ENCODE measurements at regions not wholly inside any gene's neighbourhood (a gene's known extent, or its start where the extent isn't known, plus 50 kb on each side); places are given as distances from the start of the nearest gene placed in this dataset.
A peak's percentile ranks its signal among the peaks of the same experiment; 100 is the strongest.

GRCh38 chr2:104658144-104658835 is 195.6 kb upstream of the POU3F3 start:
- Histone ChIP-seq H3K36me3 (no peaks in the 10 kb centered on the region), H3K9me3 (no peaks in the 10 kb centered on the region), H3K27me3 (peaks cover 0 to 48% (median 9%) of the 10 kb centered on the region in 9 donors), H3K4me1 (peaks cover 0 to 38% (median 14%) of the 10 kb centered on the region in 12 donors), H3K27ac (peak overlapping the region; percentile 4 to 84 (median 70)), H3K4me3 (no peak overlapping the region)
- WGBS, 4 donors = 30 to 42% (median 37%) methylated on average over 15 to 19 of the region's 19 CpGs
- peak in 1 of 2 donors; percentile 50 for TF ChIP-seq POLR2A (IDR thresholded peaks at IDR 0.05)
- TF ChIP-seq CTCF (IDR thresholded peaks at IDR 0.05) = no peak
- intact Hi-C loops (cut with DNase I) = loop anchor here in 1 of 10 donors (5.0 kb wide), 1 partner anchor 194 kb away; the partner anchor contains the start of gene POU3F3
- peak; percentile 74 to 91 (median 82) for ATAC-seq
- DNase-seq = peak; percentile 65 to 81 (median 71)

GRCh38 chr2:104658904-104659591 is 194.9 kb upstream of the POU3F3 start:
- ATAC-seq (peak in 3 of 4 donors; percentile 11 to 36 (median 33)), DNase-seq (peak; percentile 17 to 70 (median 34))
- Histone ChIP-seq H3K36me3 (no peaks in the 10 kb centered on the region), H3K4me1 (peaks cover 0 to 36% (median 14%) of the 10 kb centered on the region in 12 donors), H3K27me3 (peaks cover 0 to 48% (median 9%) of the 10 kb centered on the region in 9 donors), H3K27ac (peak overlapping the region in 11 of 12 donors; percentile 32 to 84 (median 70)), H3K9me3 (no peaks in the 10 kb centered on the region), H3K4me3 (peak overlapping the region in 9 of 12 donors; percentile 9 to 38 (median 28))
- intact Hi-C loops (cut with DNase I) = loop anchor here in 1 of 10 donors (5.0 kb wide), 1 partner anchor 193 kb away; the partner anchor contains the start of gene POU3F3
- WGBS, 4 donors = 8 to 19% (median 11%) methylated on average over 45 to 53 of the region's 53 CpGs
- no peak for TF ChIP-seq POLR2A (IDR thresholded peaks at IDR 0.05)
- TF ChIP-seq CTCF (IDR thresholded peaks at IDR 0.05) = peak in 2 of 12 donors; percentile 7 to 11

DNA sequence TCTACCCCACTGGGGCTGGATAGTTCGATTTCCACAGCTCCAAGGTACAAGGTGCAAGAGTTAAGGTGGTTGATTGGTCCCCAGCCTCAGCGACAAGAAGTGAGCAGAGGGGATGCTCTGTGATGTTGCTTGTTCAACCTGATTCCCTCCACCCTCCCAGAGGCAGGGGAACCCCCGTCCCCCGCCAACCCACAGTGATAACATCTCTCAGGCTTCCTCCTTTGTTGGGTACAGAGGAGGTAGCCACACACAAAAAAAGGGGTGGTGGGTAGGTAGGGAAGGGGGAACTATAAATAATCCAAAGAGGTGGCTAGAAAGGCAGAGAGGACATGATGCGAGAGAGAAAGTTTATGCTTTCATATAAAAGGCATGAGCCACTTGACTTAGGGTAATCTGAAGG is 192.9 kb upstream of the POU3F3 start:
- intact Hi-C loops (cut with DNase I) = no loop called here
- peaks cover 0 to 28% (median 8%) of the 10 kb centered on the region in 12 donors for H3K4me1 ChIP-seq
- no peak overlapping the region for H3K27ac ChIP-seq
- H3K9me3 ChIP-seq = no peaks in the 10 kb centered on the region
- peaks cover 0 to 39% (median 9%) of the 10 kb centered on the region in 9 donors for H3K27me3 ChIP-seq
- no peaks in the 10 kb centered on the region for H3K36me3 ChIP-seq
- TF ChIP-seq CTCF (IDR thresholded peaks at IDR 0.05) (no peak), POLR2A (IDR thresholded peaks at IDR 0.05) (no peak)
- DNase-seq (no peak), ATAC-seq (no peak)
- 73 to 90% (median 80%) methylated on average over 5 of the region's 5 CpGs for WGBS, 4 donors
- no peak overlapping the region for H3K4me3 ChIP-seq

- Histone ChIP-seq H3K27ac (no peak overlapping the region), H3K9me3 (no peaks in the 10 kb centered on the region), H3K27me3 (peaks cover 0 to 17% (median 0%) of the 10 kb centered on the region in 9 donors), H3K36me3 (no peaks in the 10 kb centered on the region), H3K4me3 (no peak overlapping the region), H3K4me1 (peaks cover 0 to under 1% (median 0%) of the 10 kb centered on the region in 12 donors)
- WGBS, 4 donors = 87 to 91% (median 89%) methylated on average over 3 of the region's 3 CpGs
- TF ChIP-seq CTCF (IDR thresholded peaks at IDR 0.05) (no peak), POLR2A (IDR thresholded peaks at IDR 0.05) (no peak)
- DNase-seq (no peak), ATAC-seq (no peak)
- intact Hi-C loops (cut with DNase I) = no loop called here
Observed at GRCh38 chr2:104664672-104665071, 189.2 kb upstream of the POU3F3 start.
